Stimulated activated CD8-positive, alpha-beta memory T cell treated with anti-CD3 and anti-CD28 coated beads, Interleukin-7, amount 100 ng/mL, for 1 hour (primary cell): ENCODE measurements at regions not wholly inside any gene's neighbourhood (a gene's known extent, or its start where the extent isn't known, plus 50 kb on each side); places are given as distances from the start of the nearest gene placed in this dataset.

ENCODE experiments used
- DNase-seq, 2 donors: peaks; one replicate each; pipeline ENCODE4 v3.0.0-alpha.2; 2020; ENCODE audit warnings: low read depth in 2 of 2

GRCh38 chr18:38445804-38446145 is 880.2 kb upstream of the CELF4 start:
- DNase-seq, result no peak

- DNase-seq, result no peak
These were observed 879.6 kb upstream of the CELF4 start for GRCh38 chr18:38444971-38445803.

GRCh38 chr18:38427736-38428135 is 862.1 kb upstream of the CELF4 start:
- DNase-seq, result no peak

- no peak for DNase-seq
These were observed 861.6 kb upstream of the CELF4 start for GRCh38 chr18:38427234-38427633.

- DNase-seq, result no peak
These were observed 856.4 kb upstream of the CELF4 start for GRCh38 chr18:38421872-38422615.

- no peak for DNase-seq
These were observed 855.4 kb upstream of the CELF4 start for GRCh38 chr18:38421021-38421420.

- DNase-seq, result no peak
These were observed 855.0 kb upstream of the CELF4 start for GRCh38 chr18:38420611-38421010.

- no peak for DNase-seq
These were observed 850.2 kb upstream of the CELF4 start for GRCh38 chr18:38415811-38416210.

GRCh38 chr18:38413193-38413592 is 847.6 kb upstream of the CELF4 start:
- no peak for DNase-seq

GRCh38 chr18:38406607-38407006 is 841.0 kb upstream of the CELF4 start:
- DNase-seq, result no peak

- no peak for DNase-seq
These were observed 836.9 kb upstream of the CELF4 start for GRCh38 chr18:38402509-38402908.

- DNase-seq, result no peak
These were observed 831.5 kb upstream of the CELF4 start for GRCh38 chr18:38397094-38397493.

GRCh38 chr18:38386146-38386545 is 820.5 kb upstream of the CELF4 start:
- DNase-seq, result no peak

GRCh38 chr18:38369772-38370690 is 804.4 kb upstream of the CELF4 start:
- DNase-seq, result no peak

GRCh38 chr18:38368886-38369285 is 803.3 kb upstream of the CELF4 start:
- DNase-seq, result no peak

- DNase-seq, result no peak
These were observed 802.6 kb upstream of the CELF4 start for GRCh38 chr18:38368246-38368645.

- DNase-seq, result no peak
These were observed 801.9 kb upstream of the CELF4 start for GRCh38 chr18:38367473-38367872.

GRCh38 chr18:38362286-38362792 is 796.7 kb upstream of the CELF4 start:
- DNase-seq, result no peak

- DNase-seq, result no peak
These were observed 793.4 kb upstream of the CELF4 start for GRCh38 chr18:38358805-38359657.

GRCh38 chr18:38353149-38353548 is 787.6 kb upstream of the CELF4 start:
- no peak for DNase-seq

GRCh38 chr18:38350141-38350540 is 784.5 kb upstream of the CELF4 start:
- no peak for DNase-seq
